ENCODE measurements at regions not wholly inside any gene's neighbourhood (a gene's known extent, or its start where the extent isn't known, plus 50 kb on each side); places are given as distances from the start of the nearest gene placed in this dataset.

DNA sequence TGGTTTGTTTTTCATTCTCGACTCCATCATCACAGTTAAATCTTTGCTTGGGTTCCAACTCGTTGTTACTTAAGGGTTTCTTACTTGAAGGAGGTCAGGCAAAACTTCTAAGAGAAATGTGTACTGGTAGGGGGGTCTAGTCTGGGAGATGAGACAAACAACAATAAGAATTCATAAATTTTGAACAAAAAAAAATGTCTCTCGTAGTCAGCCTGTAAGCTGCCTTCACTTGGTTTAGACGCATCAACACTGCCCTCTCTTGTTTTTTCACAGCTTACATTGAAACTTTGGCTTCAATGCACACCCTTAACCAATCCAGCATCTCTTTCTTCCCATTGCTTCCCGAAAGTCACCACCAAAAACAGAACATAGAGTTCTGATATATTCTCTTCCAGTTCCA lies 576.4 kb upstream of the PIK3C3 start:
- no peaks in the 10 kb centered on the region for H3K9me3 ChIP-seq (ENCODE audit: low read length)
- no peaks in the 10 kb centered on the region for H3K36me3 ChIP-seq (ENCODE audit: insufficient read depth, low read length)
- H3K27ac ChIP-seq (ENCODE audit: low read depth, low read length, poor library complexity, severe bottlenecking): no peak overlapping the region
- TF ChIP-seq, protein P1, sequence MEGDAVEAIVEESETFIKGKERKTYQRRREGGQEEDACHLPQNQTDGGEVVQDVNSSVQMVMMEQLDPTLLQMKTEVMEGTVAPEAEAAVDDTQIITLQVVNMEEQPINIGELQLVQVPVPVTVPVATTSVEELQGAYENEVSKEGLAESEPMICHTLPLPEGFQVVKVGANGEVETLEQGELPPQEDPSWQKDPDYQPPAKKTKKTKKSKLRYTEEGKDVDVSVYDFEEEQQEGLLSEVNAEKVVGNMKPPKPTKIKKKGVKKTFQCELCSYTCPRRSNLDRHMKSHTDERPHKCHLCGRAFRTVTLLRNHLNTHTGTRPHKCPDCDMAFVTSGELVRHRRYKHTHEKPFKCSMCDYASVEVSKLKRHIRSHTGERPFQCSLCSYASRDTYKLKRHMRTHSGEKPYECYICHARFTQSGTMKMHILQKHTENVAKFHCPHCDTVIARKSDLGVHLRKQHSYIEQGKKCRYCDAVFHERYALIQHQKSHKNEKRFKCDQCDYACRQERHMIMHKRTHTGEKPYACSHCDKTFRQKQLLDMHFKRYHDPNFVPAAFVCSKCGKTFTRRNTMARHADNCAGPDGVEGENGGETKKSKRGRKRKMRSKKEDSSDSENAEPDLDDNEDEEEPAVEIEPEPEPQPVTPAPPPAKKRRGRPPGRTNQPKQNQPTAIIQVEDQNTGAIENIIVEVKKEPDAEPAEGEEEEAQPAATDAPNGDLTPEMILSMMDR (conservative IDR thresholded peaks at IDR 0.05; ENCODE audit: low read length): no peak
- no peak for TF ChIP-seq EZH2phosphoT487 (IDR thresholded peaks at IDR 0.05; ENCODE audit: borderline replicate concordance, low read depth, low read length)
- H3K4me3 ChIP-seq (ENCODE audit: low read depth, low read length, poor library complexity, severe bottlenecking): no peak overlapping the region
- no peak overlapping the region for H2AFZ ChIP-seq (ENCODE audit: low read length)
- intact Hi-C loops (cut with micrococcal nuclease; ENCODE audit: unreplicated experiment): no loop called here
- ChIA-PET CTCF (ENCODE audit: unreplicated experiment) (no interaction called here), POLR2A (no interaction called here)
- BruUV-seq (replicated peaks): no TSS peak
- H3K4me2 ChIP-seq (ENCODE audit: low read length): no peak overlapping the region
- DNase-seq (ENCODE audit: low spot score): no peak
- no peaks in the 10 kb centered on the region for H3K9me2 ChIP-seq (ENCODE audit: insufficient read depth, low read length)
- H3K4me1 ChIP-seq (ENCODE audit: insufficient read depth, low read length, poor library complexity, severe bottlenecking): no peaks in the 10 kb centered on the region
- no peaks in the 10 kb centered on the region for H4K20me1 ChIP-seq (ENCODE audit: insufficient read depth, low read length)
- no peaks in the 10 kb centered on the region for H3K79me2 ChIP-seq (ENCODE audit: insufficient read depth, low read depth, low read length)

- Histone ChIP-seq H3K36me3 (ENCODE audit: insufficient read depth, low read length) (no peaks in the 10 kb centered on the region), H3K9me3 (ENCODE audit: low read length) (no peaks in the 10 kb centered on the region), H3K4me3 (ENCODE audit: low read depth, low read length, poor library complexity, severe bottlenecking) (no peak overlapping the region), H3K79me2 (ENCODE audit: insufficient read depth, low read depth, low read length) (no peaks in the 10 kb centered on the region), H3K27ac (ENCODE audit: low read depth, low read length, poor library complexity, severe bottlenecking) (no peak overlapping the region), H2AFZ (ENCODE audit: low read length) (no peak overlapping the region), H3K4me2 (ENCODE audit: low read length) (no peak overlapping the region), H3K9me2 (ENCODE audit: insufficient read depth, low read length) (no peaks in the 10 kb centered on the region), H4K20me1 (ENCODE audit: insufficient read depth, low read length) (no peaks in the 10 kb centered on the region), H3K4me1 (ENCODE audit: insufficient read depth, low read length, poor library complexity, severe bottlenecking) (no peaks in the 10 kb centered on the region)
- no peak for DNase-seq (ENCODE audit: low spot score)
- POLR2A ChIA-PET: interaction anchor here (0.6 to 0.7 kb wide), 2 partner anchors 188 to 796 kb away, joined by 3 to 5 read pairs; no protein-coding TSS in a partner anchor
- intact Hi-C loops (cut with micrococcal nuclease; ENCODE audit: unreplicated experiment): no loop called here
- TF ChIP-seq, protein P1 (conservative IDR thresholded peaks at IDR 0.05; ENCODE audit: low read length): no peak
- TF ChIP-seq EZH2phosphoT487 (IDR thresholded peaks at IDR 0.05; ENCODE audit: borderline replicate concordance, low read depth, low read length): no peak
- no TSS peak for BruUV-seq (replicated peaks)
- CTCF ChIA-PET (ENCODE audit: unreplicated experiment): no interaction called here
Measured at GRCh38 chr18:41373612-41374011, 581.4 kb upstream of the PIK3C3 start.

DNA sequence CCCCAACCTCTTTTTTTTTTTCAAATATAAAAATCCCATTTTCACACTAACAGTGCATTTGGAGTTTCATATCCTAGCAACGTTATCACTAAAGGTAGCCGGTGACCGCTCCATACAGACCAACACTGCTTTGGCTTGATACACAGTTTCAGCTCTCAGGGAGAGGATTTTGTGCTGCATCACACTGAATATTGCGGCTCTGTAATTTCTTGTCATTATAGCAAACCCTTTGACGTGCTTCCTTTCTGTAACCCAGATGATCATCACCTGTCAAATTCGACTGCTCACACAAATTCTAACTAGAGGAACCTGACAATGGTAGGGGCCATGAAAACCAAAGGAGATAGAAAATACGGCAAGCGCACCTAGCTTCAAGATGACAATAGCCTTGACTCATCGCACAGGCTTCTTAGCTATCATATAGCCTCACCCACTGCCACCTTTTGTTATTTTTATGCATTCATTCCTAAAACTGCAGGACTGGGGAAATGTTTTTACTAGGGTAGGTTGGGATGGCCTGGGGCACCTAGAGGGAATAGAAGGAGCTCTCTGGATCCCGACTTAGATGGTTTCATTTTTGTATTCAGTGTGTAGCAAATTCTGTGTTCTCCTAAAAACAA lies 582.9 kb upstream of the PIK3C3 start:
- POLR2A ChIA-PET: no interaction called here
- H3K4me1 ChIP-seq (ENCODE audit: insufficient read depth, low read length, poor library complexity, severe bottlenecking): no peaks in the 10 kb centered on the region
- no peak for DNase-seq (ENCODE audit: low spot score)
- no peaks in the 10 kb centered on the region for H3K79me2 ChIP-seq (ENCODE audit: insufficient read depth, low read depth, low read length)
- H3K4me3 ChIP-seq (ENCODE audit: low read depth, low read length, poor library complexity, severe bottlenecking): no peak overlapping the region
- H4K20me1 ChIP-seq (ENCODE audit: insufficient read depth, low read length): no peaks in the 10 kb centered on the region
- H3K4me2 ChIP-seq (ENCODE audit: low read length): no peak overlapping the region
- no peak overlapping the region for H3K27ac ChIP-seq (ENCODE audit: low read depth, low read length, poor library complexity, severe bottlenecking)
- H2AFZ ChIP-seq (ENCODE audit: low read length): no peak overlapping the region
- BruUV-seq (replicated peaks): no TSS peak
- H3K9me3 ChIP-seq (ENCODE audit: low read length): no peaks in the 10 kb centered on the region
- no peaks in the 10 kb centered on the region for H3K36me3 ChIP-seq (ENCODE audit: insufficient read depth, low read length)
- CTCF ChIA-PET (ENCODE audit: unreplicated experiment): no interaction called here
- H3K9me2 ChIP-seq (ENCODE audit: insufficient read depth, low read length): no peaks in the 10 kb centered on the region
- TF ChIP-seq, protein P1 (conservative IDR thresholded peaks at IDR 0.05; ENCODE audit: low read length): no peak
- TF ChIP-seq EZH2phosphoT487 (IDR thresholded peaks at IDR 0.05; ENCODE audit: borderline replicate concordance, low read depth, low read length): no peak
- intact Hi-C loops (cut with micrococcal nuclease; ENCODE audit: unreplicated experiment): no loop called here
